ENCODE measurements at regions not wholly inside any gene's neighbourhood (a gene's known extent, or its start where the extent isn't known, plus 50 kb on each side); places are given as distances from the start of the nearest gene placed in this dataset.

DNA sequence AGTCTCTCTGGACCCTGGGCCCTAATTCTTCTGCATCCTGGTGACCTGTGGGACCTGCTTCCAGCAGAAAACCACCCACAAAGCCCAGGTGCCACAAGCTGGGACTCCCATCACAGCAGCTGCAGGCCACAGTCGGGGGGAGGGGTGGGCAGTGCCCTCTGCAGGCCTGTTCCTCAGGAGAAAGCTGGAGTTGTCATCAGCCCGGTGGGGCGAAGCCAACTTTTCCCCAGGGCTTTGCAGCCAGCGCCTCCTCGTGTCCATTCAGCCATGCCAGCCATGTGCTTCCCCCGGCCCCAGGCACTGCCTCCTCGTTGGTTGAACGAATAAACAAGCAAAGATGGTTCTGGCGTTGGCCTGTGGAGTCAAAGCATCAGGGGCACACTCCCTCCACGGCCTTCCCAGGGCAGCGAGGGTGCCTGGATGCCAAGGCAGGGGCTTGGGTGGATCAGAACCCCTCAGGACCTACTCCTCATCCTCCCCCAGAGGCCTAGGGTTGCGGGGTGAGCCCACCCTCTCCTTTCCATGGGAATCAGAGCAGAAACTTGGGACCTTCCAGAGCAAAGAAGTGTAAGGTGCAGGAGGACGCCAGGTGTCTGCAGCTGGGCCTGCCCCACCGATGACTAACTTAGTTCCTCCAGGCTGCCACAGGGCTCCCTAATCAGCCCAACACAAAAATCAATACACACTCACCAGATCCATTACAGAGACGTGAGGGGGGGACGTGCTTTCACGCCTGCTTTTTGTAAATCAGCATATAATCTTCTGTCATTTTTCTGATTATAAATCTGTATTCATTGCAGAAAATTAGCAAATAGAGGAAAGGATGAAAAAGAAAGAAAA lies 75.7 kb upstream of the RAB6C start:
- in situ Hi-C loops (cut with HindIII; ENCODE audit: low sequenced_read_pairs) = loop anchor here (10.0 kb wide), 1 partner anchor 99 kb away; no protein-coding TSS in a partner anchor

DNA sequence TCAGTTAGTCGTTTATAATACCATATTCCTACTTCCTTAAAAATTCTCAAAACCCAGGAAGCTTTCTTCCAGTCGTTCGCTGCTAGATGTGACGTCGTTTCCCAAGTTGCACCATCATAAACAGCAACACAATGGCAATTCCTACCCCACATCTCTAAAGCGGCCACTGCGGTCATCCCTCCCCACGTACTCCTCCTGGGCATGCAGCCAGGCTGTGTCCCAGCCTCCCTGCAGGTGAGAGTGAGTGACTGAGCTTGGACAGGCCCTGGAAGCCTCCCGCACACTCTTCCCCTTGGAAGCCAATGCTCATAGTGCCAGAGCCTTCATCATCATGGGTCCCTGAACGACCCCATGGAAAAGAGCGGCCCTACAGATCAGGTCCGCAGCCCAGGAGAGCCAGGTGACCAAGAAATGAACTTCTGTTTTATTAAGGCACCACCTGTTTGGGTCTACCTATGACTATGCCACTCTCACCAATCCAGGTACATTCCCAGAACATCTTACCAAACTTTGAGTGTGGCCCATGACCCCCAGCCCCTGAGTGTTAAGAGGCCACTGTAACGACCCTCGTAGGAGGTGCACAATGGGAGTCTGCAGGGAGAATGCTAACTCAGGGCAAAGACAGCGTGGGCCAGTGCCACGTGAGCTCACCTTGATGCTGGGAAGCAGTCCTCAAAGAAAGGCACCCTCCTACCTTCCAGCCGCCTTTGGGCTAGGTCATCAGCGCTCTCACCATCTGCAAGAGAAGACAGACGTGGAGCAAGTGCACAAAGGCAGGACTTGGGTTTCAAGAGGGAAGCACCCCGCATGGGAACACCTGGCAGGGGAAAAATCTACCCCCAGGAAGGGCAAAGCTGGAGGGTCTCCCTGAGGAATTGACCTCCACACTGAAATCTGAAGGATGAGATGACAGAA lies 74.7 kb upstream of the RAB6C start:
- in situ Hi-C loops (cut with HindIII; ENCODE audit: low sequenced_read_pairs) = loop anchor here (10.0 kb wide), 1 partner anchor 100 kb away; no protein-coding TSS in a partner anchor

DNA sequence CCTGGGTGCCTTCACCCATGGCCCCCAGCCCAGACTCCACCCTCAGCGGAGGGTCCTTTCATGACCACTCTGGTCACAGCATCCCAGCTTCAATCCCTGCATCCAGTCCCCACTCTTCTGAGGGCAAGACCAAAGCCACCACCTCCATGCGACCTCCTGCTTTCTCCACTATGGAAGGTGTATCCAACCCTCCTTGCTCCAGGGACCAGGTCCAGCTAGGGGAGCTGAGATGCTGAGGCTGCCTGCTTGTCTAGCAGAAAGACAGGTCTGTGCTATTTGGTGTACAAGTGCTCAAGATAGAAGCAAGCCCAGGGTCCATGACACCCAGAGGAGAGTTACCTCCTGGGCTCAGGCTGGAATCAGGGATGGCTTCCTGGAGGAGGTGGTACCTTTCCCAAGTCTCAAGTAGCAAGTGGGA lies 73.8 kb upstream of the RAB6C start:
- in situ Hi-C loops (cut with HindIII; ENCODE audit: low sequenced_read_pairs) = loop anchor here (10.0 kb wide), 1 partner anchor 101 kb away; no protein-coding TSS in a partner anchor

DNA sequence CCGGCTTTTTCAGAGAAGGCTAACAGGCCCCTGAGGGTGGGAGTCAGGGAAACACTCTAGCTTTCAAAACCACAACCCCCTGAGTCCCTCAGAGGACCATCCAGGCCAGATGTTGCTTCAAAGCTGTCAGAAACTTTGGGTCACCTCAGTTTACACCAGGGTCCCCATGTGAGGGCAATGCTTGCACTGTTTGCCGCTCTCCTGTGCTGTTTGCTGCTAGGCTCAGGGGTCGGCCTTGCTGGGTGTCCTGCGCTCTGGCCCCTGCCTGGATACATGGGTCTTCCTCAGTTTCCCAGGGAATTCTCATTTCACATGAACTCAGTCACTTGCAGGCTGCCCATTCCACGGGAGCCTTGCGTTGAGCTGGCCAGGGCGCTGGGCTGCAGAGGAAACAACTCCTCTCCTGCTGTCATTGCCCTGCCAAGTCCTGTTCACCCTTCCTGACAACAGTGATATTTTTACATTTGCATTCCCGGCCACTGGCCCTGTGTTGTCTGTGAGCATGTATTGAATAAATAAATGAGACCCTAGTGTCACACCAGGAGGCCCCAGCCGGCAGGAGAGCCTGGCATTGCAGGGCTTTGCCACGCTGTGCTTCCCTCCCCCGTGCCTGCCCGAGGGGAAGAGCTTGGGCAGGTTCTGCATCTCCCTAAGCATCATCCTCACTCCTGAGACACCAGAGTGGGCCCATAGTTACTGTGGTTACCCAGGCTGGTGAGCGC lies 73.2 kb upstream of the RAB6C start:
- in situ Hi-C loops (cut with HindIII; ENCODE audit: low sequenced_read_pairs) = loop anchor here (10.0 kb wide), 1 partner anchor 101 kb away; no protein-coding TSS in a partner anchor

DNA sequence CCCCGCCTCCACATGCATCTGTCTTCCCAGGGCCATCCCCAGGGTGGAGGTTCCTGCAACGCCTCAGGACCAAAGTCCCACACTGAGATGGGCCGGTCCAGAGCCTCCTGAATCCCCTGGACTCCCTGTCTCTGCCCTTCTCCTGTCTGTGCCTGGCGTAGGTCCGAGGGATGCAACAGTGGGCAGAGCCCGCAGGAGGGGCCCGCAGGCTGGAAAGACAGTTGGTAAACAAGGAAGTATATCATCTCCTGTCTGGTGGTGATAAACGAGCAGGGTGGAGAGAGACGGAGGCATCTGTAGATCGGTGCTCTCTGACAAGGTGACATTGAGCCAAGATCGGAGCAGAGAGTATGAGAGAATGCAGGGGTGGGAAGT lies 72.6 kb upstream of the RAB6C start:
- in situ Hi-C loops (cut with HindIII; ENCODE audit: low sequenced_read_pairs) = loop anchor here (10.0 kb wide), 1 partner anchor 102 kb away; no protein-coding TSS in a partner anchor

DNA sequence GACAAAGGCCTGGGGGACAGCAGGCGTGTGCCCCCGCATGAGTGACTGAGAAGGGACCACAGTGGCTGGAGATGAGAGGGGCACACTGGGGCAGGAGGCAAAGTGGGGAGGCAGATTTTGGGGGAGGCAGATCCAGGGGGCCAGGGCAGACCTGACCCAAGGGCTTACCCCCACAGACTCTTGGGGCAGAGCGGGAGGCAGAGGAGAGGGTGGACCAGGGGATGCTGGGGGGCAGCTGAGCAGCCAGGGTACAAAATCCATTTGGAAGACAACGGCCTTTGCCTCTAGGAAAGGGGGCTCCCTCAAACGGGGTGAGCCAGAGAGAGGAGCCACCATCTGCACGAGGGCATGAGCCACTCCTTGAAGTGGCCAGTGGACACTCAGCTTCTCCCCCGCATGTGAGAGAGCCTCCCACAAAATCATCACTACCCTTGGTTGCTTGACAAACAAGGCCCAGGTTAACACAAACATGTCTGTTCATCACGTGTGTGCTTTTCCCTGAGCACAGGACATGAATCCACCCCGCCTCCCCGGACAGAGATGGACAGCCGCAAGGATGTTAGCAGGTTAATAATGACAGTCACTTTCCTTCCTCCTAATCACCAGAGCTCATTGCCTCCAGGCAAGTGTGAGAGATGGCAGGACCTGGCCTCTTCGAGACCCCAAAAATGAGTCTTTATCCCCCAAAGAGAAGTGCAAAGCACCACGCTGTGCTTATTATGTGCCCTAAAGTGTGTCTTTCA lies 72.0 kb upstream of the RAB6C start:
- in situ Hi-C loops (cut with HindIII; ENCODE audit: low sequenced_read_pairs) = loop anchor here (10.0 kb wide), 1 partner anchor 103 kb away; no protein-coding TSS in a partner anchor

DNA sequence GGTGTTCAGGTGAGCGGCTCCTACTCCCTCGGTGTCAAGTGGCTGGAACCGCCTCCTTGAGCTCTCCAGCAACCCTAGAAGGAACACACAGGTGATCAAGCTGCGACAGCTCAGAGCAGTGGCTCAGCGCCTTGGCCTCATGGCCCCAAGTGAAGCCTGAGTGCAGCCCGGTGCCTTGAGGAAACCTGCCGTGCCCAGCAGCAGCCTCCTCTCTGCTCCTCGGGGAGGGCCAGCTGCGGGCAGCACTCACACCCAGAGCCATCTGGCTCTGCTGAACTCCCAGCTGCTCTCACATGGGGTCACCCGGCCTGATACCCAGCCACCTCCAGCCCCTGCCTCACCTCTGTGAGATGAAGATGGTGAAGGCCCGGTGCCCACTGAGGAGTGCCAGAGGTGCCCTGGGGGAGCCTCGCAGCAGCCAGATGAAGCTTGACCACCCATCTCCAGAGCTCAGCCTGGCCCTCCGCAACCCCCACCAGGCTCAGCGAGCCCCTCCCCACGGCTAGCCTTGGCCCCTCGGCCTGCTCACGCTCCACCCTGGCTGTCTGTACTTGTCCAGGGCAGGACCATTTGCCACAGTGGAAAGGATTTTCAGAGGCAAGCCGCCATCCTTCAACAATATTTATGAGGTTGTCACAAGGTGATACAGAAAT lies 70.6 kb upstream of the RAB6C start:
- in situ Hi-C loops (cut with HindIII; ENCODE audit: low sequenced_read_pairs) = loop anchor here (10.0 kb wide), 1 partner anchor 104 kb away; no protein-coding TSS in a partner anchor

DNA sequence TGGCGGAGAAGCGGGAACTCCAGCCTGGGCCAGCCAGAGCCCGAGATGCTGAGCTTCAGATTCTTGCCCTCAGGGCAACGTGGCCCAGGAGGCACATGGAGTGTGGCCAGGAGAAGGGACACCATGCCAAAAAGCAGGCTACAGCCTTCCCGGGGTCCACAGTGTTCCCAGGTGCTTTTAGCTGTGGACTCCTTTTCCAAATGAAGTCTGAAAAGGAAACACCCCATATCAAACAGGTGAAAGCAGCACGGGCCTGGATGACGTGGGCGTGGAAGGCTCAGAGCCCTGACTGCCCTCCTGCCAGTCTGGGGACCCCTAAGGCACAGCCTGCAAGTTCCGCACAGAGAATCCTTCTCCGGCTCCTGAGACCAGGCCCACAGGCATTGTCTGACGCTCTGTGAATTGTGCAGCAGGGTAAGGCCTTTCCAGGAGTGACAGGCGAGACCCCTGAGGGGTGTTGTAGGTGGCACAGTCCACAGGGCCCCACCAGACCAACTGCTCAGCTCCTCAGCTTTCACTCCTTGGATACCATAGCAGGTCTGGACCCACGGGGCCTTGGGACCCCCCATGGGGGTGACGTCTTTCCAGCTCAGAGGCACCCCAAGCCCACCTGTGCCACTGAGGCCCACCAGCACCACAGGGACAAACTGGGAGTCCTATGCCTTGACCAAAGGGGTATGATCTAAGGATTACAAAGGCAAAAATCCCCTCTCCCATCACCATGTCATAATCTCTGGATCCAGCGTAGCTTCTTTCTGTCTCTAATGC lies 69.6 kb upstream of the RAB6C start:
- in situ Hi-C loops (cut with HindIII; ENCODE audit: low sequenced_read_pairs) = loop anchor here (10.0 kb wide), 1 partner anchor 105 kb away; no protein-coding TSS in a partner anchor

DNA sequence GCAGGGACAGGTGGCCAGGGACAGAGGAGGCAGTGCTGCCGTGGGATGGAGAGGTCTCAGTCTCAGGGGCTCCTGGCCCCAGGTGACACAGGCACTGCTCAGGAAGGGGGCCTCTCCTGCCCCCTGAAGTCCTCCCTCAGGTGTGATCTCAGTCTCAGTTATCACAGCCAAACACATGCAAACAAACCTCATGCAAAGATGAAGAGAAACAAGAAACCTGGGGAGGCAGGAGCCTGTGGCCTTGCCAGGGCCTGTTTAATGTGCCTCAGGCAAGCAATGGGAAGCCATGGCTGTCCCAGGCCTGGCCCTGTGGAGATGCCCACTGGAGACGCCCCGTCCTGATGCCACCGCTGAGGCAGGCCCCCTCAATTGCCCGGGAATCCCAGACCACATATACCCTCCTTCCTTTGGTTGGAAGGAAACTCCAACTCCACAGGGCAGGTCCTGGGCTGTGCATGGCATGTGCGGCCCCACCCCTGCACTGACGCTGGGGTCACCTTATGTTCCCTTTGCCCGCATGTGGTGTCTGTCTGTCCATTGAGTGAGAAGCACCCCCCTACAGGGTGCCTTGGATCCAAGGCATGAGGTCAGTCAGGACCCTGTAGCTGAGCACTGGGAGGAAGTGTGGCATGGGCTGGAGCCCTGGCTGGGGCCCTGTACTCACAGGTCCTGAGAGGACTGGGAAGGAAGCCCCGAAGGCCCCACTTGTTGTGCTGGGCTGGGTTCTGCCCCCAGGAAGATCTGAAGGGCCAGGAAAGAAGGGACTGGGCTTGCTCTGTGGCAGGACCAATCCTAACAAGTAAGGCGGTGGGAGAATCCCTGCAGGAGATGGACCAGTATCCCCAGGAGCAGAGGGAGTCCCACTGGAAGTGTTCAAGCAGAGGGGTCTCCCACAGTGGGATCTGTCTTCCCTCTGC lies 68.8 kb upstream of the RAB6C start:
- in situ Hi-C loops (cut with HindIII; ENCODE audit: low sequenced_read_pairs) = no loop called here

DNA sequence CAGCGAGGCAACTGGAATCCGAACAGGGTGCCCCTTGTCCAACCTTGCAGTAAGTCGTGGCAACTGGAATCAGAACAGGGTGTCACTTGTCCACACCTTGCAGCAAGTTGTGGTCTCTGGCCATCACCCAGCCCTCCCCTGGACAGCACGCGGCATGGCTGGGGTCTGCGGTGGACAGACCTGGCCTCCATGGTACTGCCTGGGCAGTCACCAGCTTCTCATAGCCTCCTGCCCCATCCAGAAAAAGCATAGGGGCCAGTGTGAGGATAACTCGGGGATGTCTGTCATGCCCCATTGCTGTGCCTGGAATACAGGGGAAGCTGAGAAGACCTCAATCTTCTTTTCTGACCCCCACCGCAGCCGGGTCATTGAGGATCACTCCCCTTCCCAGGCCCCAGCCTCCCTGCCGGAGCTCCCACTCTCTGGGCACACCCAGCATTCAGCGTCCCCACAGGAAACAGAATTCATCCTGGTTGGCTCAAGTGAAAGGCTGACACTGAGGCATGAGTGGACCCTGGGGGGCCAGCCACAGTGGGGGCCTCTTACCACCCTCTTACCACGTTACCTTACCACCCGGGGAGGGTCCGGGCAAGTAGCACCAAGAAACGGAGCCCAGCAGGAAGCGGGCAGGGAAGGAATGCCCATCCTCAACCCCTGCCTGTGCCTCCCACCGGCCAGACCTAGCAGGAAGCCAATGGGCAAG lies 68.0 kb upstream of the RAB6C start:
- in situ Hi-C loops (cut with HindIII; ENCODE audit: low sequenced_read_pairs) = no loop called here

DNA sequence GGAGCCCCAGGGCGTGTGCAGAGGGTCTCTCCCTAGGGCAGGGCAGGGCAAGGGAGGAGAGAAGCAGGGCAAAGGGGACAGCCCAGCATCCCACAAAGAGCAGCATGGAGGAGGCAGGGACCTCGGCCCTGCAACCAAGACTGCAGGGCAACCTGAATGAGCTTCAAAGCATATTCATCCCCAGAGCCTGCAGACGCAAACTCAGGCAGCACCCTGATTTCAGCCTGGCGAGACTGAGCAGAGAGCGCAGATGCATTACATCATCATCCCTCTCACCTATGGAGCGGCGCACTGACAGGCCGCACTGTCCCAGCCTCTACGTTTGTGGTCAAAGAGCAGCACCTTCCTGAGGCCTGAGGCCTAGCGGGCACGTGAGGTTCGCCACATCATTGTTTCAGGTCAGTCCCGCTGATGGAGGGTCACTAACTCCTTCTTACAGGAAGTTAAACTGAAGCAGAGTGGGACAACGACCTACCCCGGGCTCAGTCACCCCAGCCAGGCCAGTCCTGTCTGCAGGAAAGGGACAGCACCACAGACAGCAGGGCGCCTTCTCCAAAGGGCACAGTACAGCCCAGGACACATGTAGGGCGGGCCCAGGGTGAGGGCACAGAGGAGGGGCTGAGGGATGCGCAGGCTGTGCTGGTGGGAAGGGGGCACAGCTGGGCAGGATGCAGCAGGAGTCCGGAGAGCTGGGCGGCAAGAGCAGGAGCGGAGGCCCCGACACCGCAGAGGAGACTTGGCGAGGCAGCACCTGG lies 67.2 kb upstream of the RAB6C start:
- in situ Hi-C loops (cut with HindIII; ENCODE audit: low sequenced_read_pairs) = no loop called here

DNA sequence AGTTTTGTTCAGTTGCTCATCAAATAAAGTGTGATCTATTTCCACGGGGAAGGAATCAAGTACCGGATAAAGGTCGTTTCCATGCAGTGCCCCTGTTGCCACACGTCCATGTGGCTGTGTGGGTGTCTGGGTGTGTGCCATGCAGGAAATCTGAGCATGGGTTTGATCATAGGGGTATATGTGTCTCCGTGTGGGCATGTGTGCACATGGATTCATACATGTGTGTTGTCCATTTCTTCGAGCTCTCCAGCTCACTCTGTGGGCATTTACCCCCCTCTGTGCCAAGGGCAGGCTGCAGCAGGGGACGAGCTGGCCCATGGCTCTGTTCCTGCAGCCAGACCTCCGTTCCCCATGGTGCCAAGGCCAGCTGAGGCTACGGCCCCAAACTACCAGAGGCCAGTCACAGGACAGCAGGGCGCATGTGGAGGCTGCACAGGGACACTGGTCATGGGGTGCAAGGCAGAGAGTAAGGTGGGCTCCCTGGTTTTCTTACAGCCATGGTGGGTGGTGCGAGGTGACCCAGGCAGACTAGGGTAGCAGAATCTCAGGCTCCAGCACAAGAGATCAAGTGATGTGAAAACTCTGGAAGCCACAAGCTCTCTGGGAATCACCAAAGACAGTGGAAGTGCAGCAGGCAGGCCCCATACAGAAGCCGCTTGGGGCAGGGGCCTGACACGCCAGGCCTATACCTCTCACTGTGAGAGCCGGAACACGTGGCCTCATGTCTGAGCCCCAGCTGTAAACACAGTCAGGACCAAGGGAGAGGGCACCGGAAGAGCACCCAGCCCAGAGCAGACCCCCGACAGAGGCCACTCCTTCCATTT lies 66.4 kb upstream of the RAB6C start:
- in situ Hi-C loops (cut with HindIII; ENCODE audit: low sequenced_read_pairs) = no loop called here

DNA sequence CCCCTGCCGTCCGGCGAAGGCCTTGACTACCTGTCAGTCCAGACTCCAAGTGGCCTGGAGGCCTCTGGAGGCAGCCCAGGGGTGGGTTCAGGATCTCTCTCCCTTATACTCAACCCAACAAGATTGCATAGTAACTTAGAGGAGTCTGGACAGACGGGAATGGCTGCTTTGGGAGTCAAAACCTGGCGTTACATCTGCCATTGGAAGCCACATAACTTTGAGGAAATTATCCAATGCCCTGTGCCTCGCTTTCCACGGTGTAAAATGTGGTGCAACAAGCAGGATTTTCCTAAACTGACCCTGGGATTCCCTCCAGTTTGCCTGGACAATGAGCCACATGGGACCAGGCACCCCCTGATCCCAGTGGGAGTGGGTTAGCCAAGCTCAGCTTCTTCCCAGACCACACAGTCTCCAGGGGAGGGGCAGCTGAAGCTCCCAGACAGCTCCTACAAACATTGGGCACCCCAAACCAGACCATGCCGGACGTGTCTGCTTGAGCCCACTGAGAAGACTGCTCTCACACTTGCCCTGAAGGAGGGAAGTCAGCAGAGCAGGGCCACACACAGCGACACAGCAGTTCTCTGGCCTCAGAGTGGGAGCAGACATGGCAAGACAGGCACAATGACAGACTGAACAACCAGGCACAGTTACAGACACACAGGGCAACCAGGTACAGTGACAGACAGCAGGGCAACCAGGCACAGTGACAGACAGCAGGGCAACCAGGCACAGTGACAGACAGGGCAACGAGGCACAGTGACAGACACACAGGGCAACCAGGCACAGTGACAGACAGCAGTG lies 65.6 kb upstream of the RAB6C start:
- in situ Hi-C loops (cut with HindIII; ENCODE audit: low sequenced_read_pairs) = no loop called here

DNA sequence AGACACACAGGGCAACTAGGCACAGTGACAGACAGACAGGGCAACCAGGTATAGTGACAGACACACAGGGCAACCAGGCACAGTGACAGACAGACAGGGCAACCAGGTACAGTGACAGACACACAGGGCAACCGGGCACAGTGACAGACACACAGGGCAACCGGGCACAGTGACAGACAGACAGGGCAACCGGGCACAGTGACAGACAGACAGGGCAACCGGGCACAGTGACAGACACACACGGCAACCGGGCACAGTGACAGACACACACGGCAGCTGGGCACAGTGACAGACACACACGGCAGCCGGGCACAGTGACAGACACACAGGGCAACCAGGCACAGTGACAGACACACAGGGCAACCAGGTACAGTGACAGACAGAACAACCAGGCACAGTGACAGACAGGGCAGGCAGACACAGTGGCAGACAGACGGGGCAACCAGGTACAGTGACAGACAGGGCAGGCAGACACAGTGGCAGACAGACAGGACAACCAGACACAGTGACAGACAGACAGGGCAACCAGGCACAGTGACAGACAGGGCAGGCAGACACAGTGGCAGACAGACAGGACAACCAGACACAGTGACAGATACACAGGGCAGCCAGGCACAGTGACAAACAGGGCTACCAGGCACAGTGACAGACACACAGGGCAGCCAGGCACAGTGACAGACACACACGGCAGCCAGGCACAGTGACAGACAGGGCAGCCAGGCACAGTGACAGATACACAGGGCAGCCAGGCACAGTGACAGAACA lies 64.7 kb upstream of the RAB6C start:
- in situ Hi-C loops (cut with HindIII; ENCODE audit: low sequenced_read_pairs) = no loop called here
